ENCODE measurements at regions not wholly inside any gene's neighbourhood (a gene's known extent, or its start where the extent isn't known, plus 50 kb on each side); places are given as distances from the start of the nearest gene placed in this dataset.

DNA sequence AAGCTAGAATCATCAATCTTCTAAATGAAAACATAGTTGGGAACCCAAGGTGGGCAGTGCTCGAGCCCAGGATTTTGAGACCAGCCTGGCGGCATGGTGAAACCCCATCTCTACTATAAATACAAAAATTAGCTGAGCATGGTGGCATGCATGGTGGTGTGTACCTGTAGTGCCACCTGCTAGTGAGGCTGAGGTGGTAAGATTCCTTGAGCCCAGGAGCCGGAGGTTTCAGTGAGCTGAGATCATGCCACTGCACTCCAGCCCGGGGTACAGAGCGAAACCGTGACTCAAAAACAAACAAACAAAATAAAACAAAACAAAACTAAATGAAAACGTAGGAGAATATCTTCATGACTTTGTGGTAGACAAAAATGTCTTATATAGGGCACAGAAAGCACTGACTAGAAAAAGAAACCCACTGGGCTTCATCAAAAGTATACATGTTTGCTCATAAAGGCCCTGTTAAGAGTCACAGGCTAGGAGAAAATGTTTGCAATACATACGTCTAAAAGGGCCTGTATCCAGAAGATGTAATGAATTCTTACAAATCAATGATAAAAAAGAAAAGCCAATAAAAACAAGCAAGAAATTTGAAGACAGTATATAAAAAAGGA, 353.6 kb downstream of the FGF9 start:
- TF ChIP-seq POLR2A (IDR thresholded peaks at IDR 0.05): no peak

DNA sequence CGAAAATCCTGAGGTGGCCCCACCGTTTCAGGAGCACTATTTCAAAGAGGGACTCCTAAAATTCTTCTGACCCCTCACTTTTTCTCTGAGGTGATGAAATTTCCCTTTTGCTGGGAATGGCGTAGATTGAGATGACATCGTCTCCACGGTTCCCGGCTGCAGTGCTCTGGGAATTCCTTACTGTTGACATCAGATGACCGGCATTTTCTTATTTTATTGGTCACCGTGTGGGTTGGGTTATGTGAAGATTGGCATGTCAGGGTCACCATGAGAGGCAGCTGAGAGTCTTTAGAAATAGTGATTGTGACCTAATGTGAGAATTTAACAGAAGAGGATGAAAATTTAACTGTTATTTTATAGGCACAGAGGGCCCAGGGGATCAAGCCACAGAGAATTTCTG, 356.7 kb downstream of the FGF9 start:
- intact Hi-C loops (cut with DNase I): loop anchor here in 1 of 10 donors (10.0 kb wide), 1 partner anchor 1227 kb away; no protein-coding TSS in a partner anchor
- Histone ChIP-seq H3K27ac (no peak overlapping the region), H3K27me3 (no peaks in the 10 kb centered on the region), H3K4me1 (no peaks in the 10 kb centered on the region), H3K36me3 (no peaks in the 10 kb centered on the region), H3K4me3 (no peak overlapping the region), H3K9me3 (no peaks in the 10 kb centered on the region)
- DNase-seq (no peak), ATAC-seq (no peak)
- TF ChIP-seq, protein P1, sequence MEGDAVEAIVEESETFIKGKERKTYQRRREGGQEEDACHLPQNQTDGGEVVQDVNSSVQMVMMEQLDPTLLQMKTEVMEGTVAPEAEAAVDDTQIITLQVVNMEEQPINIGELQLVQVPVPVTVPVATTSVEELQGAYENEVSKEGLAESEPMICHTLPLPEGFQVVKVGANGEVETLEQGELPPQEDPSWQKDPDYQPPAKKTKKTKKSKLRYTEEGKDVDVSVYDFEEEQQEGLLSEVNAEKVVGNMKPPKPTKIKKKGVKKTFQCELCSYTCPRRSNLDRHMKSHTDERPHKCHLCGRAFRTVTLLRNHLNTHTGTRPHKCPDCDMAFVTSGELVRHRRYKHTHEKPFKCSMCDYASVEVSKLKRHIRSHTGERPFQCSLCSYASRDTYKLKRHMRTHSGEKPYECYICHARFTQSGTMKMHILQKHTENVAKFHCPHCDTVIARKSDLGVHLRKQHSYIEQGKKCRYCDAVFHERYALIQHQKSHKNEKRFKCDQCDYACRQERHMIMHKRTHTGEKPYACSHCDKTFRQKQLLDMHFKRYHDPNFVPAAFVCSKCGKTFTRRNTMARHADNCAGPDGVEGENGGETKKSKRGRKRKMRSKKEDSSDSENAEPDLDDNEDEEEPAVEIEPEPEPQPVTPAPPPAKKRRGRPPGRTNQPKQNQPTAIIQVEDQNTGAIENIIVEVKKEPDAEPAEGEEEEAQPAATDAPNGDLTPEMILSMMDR (IDR thresholded peaks at IDR 0.05): no peak
- no peak for TF ChIP-seq POLR2A (IDR thresholded peaks at IDR 0.05)
- WGBS, 4 donors: 62 to 75% (median 67%) methylated on average over 8 of the region's 8 CpGs

More for the DNA sequence above, 353.6 kb downstream of the FGF9 start:
- Histone ChIP-seq H3K4me1 (no peaks in the 10 kb centered on the region), H3K27me3 (no peaks in the 10 kb centered on the region), H3K4me3 (no peak overlapping the region), H3K9me3 (no peaks in the 10 kb centered on the region), H3K27ac (no peak overlapping the region), H3K36me3 (no peaks in the 10 kb centered on the region)
- ATAC-seq (no peak), DNase-seq (no peak)
- intact Hi-C loops (cut with DNase I): loop anchor here in 1 of 10 donors (10.0 kb wide), 1 partner anchor 1230 kb away; no protein-coding TSS in a partner anchor
- 84 to 91% (median 88%) methylated on average over 8 of the region's 8 CpGs for WGBS, 4 donors

DNA sequence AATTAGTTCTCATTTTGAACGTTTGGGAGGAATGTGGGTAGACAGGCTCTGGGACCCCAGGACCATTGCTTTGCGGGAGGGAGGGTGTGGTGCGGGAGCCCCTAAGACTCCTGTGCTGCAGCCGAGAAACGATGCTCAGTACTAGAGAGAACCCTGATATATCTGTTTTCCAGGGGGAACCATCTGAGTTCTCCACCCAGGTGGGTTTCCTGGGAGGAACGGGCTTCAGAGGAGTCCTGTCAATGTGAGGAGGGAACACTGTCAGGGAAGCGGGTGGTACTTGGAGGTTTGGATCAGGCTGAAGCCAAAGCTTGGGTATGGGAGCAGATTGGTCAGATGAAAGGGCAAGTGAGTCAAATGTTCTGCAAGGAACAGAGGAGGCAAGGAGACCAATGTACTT, 358.0 kb downstream of the FGF9 start:
- no peaks in the 10 kb centered on the region for H3K4me1 ChIP-seq
- no peak overlapping the region for H3K4me3 ChIP-seq
- H3K27ac ChIP-seq: no peak overlapping the region
- H3K9me3 ChIP-seq: no peaks in the 10 kb centered on the region
- 86 to 92% (median 87%) methylated on average over 7 of the region's 7 CpGs for WGBS, 4 donors
- intact Hi-C loops (cut with DNase I): loop anchor here in 1 of 10 donors (10.0 kb wide), 1 partner anchor 1226 kb away; no protein-coding TSS in a partner anchor
- no peaks in the 10 kb centered on the region for H3K27me3 ChIP-seq
- TF ChIP-seq POLR2A (IDR thresholded peaks at IDR 0.05): no peak
- TF ChIP-seq, protein P1 (IDR thresholded peaks at IDR 0.05): no peak
- no peak for ATAC-seq
- DNase-seq: no peak
- no peaks in the 10 kb centered on the region for H3K36me3 ChIP-seq

DNA sequence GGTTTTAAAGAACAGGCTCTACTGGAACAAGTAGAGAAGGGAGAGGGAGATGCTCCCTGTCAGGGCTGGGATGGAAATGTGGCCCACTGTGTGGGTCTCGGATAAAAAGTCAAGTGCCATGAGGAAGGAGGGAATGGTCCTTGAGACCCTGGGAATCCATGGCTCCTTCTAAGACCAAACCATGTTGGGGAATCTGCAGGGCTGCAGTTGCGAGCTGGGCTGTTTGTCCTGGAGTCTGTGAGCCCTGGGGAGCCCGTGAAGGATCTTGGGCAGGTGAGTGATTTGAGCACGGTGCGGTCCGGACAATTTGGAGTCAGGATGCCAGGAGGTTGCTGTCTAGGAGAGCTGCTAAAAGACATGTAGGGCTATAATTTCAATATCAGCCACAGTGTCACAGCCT, 359.4 kb downstream of the FGF9 start:
- H3K4me3 ChIP-seq: no peak overlapping the region
- ATAC-seq (no peak), DNase-seq (no peak)
- TF ChIP-seq, protein P1 (IDR thresholded peaks at IDR 0.05): no peak
- H3K4me1 ChIP-seq: no peaks in the 10 kb centered on the region
- H3K36me3 ChIP-seq: no peaks in the 10 kb centered on the region
- H3K27me3 ChIP-seq: no peaks in the 10 kb centered on the region
- H3K9me3 ChIP-seq: no peaks in the 10 kb centered on the region
- intact Hi-C loops (cut with DNase I): no loop called here
- 83 to 92% (median 88%) methylated on average over 6 of the region's 6 CpGs for WGBS, 4 donors
- no peak overlapping the region for H3K27ac ChIP-seq
